ENCODE measurements at regions not wholly inside any gene's neighbourhood (a gene's known extent, or its start where the extent isn't known, plus 50 kb on each side); places are given as distances from the start of the nearest gene placed in this dataset.

DNA sequence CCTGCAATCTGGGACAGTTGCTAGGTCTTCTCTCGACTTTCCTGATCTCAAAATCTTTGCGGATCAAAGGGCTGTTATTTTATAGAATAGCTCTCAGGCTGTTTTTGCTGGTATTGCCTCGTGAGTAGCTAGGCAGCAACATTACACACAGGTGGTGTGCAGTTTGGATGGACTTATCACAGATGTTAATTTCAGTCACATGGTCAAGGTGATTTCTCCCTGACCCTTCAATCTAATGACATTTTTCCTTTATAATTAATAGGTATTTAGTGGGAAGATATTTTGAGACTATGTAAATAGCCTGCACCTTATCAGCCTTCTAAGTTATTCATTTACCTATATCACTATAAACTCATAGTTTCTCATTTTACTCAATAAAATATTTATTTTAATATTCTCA, 309.6 kb upstream of the PRKCQ start:
- DNase-seq (ENCODE audit: insufficient read length, low spot score) (no peak), FAIRE-seq (no peak)
- TF ChIP-seq, protein P1, sequence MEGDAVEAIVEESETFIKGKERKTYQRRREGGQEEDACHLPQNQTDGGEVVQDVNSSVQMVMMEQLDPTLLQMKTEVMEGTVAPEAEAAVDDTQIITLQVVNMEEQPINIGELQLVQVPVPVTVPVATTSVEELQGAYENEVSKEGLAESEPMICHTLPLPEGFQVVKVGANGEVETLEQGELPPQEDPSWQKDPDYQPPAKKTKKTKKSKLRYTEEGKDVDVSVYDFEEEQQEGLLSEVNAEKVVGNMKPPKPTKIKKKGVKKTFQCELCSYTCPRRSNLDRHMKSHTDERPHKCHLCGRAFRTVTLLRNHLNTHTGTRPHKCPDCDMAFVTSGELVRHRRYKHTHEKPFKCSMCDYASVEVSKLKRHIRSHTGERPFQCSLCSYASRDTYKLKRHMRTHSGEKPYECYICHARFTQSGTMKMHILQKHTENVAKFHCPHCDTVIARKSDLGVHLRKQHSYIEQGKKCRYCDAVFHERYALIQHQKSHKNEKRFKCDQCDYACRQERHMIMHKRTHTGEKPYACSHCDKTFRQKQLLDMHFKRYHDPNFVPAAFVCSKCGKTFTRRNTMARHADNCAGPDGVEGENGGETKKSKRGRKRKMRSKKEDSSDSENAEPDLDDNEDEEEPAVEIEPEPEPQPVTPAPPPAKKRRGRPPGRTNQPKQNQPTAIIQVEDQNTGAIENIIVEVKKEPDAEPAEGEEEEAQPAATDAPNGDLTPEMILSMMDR (IDR thresholded peaks at IDR 0.05; ENCODE audit: insufficient read depth, missing control alignments): no peak

DNA sequence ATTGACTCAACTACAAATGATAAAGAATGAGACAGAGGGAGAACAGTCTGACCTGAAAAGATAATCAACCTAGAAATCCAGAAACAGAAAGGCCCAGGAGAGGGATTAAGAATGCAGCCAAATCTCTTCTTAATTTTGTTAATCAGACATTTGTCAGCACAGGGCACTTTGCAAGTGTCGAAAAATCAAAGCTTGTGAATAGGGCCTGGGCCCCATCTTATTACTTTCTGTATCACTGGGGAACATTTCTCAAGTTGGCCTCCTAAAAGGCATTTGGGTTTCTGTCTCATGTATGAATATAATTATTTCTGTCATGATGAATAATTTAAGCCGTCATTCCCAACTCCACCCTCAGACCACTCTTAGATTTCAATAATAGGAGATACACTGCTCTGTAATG, 308.4 kb upstream of the PRKCQ start:
- TF ChIP-seq, protein P1 (IDR thresholded peaks at IDR 0.05; ENCODE audit: insufficient read depth, missing control alignments): no peak
- FAIRE-seq (no peak), DNase-seq (ENCODE audit: insufficient read length, low spot score) (no peak)

DNA sequence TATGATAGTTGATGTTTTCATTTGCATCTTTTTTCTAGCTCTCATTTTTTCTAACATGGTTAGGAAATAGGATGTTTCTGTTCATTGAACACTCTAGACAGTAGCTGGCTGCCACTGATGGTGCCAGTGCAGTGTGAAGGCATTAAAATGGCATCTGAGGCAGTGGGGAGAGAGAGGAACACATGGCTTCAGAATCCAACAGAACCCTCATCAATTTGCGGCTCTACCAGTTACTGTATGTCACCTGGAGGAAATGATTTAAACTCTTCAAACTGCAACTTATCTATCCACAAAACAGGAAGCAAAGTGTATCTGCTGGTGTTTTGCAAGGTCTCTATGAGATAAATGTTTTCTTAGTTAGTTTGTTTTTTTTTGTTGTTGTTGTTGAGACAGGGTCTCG, 305.2 kb upstream of the PRKCQ start:
- DNase-seq (ENCODE audit: insufficient read length, low spot score): no peak
- FAIRE-seq: no peak
- TF ChIP-seq, protein P1 (IDR thresholded peaks at IDR 0.05; ENCODE audit: insufficient read depth, missing control alignments): no peak

DNA sequence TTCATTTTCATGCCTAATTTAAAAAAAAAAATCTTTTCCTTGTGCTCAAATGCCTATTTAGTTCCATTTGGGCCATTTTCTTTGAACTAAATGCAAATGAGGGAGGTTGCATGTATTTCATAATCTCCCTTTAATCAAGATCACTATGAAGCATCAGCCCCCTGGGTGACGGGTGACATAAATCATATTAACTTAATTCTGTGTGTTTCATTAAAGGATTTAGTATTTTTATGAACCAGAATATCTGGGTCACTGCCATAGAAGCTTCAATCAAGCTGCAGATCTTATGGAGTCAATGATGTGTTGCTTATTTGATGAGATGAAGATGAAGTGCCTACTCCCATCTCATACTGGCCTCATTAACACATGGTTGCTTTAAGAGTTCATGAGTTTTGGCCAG, 301.9 kb upstream of the PRKCQ start:
- DNase-seq (ENCODE audit: insufficient read length, low spot score) (no peak), FAIRE-seq (no peak)
- TF ChIP-seq, protein P1 (IDR thresholded peaks at IDR 0.05; ENCODE audit: insufficient read depth, missing control alignments): no peak

DNA sequence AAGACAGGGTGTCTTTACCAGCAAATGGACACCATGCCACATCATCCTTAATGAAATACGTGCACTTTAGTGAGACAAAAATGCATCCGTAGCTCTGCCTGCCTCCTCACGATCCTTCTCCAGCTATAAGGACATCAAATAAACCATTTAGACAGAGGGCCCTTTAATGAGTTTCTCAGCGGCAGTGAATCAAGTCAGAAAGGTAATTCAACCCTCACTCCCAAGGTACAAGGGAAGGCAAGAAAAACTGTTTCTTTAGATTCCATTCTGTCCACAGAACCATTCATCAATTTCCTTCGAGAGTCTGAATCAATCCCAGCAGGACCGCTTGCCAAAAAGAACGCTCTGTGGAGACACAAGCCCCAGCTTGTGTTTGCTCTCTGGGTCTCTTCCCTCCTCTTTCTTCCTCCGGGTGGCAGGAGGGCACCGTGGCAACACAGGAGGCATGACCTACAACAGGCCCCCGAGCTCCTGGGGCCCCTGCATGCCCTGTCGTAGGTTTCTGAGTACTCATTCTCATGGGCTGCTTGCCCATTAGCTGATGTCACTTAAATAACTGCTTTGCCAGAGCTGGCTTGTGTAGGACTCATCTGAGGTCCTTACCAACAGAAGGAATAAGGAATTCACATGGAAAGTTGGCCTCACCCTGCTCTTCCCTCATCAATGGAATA, 297.8 kb upstream of the PRKCQ start:
- DNase-seq (ENCODE audit: insufficient read length, low spot score): no peak
- TF ChIP-seq, protein P1 (IDR thresholded peaks at IDR 0.05; ENCODE audit: insufficient read depth, missing control alignments): no peak
- no peak for FAIRE-seq

DNA sequence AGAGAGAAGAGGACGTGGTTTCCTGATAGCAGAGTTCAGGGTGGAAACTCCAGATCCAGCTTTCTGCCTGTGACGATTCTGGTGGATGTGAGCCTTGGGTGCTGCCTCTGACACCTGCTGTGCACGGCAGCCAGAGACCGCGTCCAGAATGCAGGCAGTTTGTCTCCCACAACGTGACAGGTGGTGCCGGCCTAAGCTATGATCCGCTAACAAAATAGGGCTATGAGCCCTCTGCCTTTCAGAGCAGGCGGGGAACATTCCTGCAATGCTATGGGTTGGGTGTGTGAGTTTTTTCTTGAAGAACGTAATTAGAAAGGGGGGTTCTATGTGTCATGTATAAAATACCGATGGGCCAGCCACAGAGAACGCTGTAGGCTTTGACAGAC, 297.3 kb upstream of the PRKCQ start:
- DNase-seq (ENCODE audit: insufficient read length, low spot score): no peak
- TF ChIP-seq, protein P1 (IDR thresholded peaks at IDR 0.05; ENCODE audit: insufficient read depth, missing control alignments): no peak
- no peak for FAIRE-seq

DNA sequence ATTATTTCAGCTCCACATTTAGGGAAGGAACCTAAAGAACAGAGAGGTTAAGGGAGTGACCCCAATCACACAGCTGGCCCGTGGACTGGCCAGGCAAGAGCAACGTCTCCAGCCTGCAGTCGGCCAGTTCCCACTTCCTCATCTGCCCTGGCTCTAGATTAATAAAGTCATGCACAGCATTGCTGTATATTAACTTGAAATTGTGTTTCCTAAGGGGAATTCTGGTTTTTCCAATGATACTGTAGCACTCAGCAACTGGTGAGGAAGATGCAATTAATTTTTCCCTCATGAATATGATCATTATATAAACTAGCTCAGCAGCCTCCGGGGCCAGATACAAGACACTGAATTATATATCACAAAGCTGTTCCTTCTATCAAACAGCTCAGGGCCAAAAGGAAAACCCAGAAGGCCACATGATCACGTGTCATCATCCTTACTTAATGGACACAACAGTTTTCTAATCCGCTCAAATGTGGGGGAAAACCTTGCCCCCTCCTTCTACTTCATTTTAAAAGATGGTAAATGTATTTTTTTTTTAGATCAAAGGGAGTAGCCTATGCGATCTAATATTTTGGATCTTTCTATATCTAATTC, 295.3 kb upstream of the PRKCQ start:
- DNase-seq (ENCODE audit: insufficient read length, low spot score) (no peak), FAIRE-seq (no peak)
- TF ChIP-seq, protein P1 (IDR thresholded peaks at IDR 0.05; ENCODE audit: insufficient read depth, missing control alignments): no peak

Data from D721Med (cell line).